ENCODE measurements at regions not wholly inside any gene's neighbourhood (a gene's known extent, or its start where the extent isn't known, plus 50 kb on each side); places are given as distances from the start of the nearest gene placed in this dataset.
"Not testable (repeated sequence)": the region's sequence is repeated elsewhere in the genome, so short reads cannot be mapped to it uniquely, and the experiment has no call there.

DNA sequence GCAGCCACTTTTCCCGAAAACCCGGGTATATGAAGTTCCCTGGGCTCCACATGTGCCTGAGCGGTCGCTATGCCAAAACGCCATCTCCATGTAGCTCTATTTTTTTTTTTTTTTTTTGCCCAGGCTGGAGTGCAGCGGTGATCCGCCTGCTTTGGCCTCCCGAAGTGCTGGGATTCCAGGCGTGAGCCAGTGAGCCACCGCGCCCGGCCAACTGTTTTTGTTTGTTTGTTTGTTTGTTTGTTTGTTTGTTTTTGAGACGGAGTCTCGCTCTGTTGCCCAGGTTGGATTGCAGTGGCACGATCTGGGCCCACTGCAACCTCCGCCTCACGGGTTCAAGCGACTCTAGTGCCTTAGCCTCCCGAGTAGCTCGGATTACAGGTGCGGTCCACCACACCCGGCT lies 237.5 kb upstream of the IRAK1BP1 start (continued):
- TF ChIP-seq, protein P1, sequence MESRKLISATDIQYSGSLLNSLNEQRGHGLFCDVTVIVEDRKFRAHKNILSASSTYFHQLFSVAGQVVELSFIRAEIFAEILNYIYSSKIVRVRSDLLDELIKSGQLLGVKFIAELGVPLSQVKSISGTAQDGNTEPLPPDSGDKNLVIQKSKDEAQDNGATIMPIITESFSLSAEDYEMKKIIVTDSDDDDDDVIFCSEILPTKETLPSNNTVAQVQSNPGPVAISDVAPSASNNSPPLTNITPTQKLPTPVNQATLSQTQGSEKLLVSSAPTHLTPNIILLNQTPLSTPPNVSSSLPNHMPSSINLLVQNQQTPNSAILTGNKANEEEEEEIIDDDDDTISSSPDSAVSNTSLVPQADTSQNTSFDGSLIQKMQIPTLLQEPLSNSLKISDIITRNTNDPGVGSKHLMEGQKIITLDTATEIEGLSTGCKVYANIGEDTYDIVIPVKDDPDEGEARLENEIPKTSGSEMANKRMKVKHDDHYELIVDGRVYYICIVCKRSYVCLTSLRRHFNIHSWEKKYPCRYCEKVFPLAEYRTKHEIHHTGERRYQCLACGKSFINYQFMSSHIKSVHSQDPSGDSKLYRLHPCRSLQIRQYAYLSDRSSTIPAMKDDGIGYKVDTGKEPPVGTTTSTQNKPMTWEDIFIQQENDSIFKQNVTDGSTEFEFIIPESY (IDR thresholded peaks at IDR 0.05) = no peak
- no peak for TF ChIP-seq RAD21 (IDR thresholded peaks at IDR 0.05)

DNA sequence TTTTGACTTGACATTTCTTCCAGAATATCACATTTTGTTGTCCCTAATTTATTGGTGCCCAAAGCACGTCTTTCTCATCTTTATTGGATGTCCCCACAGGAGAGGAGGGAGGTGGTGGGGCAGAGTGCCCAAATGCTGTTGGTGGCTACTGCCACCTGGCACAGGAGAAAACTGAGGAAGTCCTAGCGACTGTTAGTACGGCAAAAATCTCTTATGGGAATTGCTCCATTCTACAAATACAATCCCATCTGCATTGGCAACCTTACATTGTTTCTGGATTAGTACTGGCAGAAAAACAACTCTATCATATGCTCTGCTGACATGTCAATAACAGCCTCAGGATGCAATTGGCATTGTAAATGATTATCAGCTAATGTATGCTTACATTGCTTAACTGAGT lies 235.4 kb upstream of the IRAK1BP1 start:
- Histone ChIP-seq H3K27ac (ENCODE audit: low read depth in 1 of 2, low read length in 2 of 2) (no peak overlapping the region), H3K9ac (ENCODE audit: low read depth in 1 of 2, low read length in 2 of 2) (no peak overlapping the region), H3K4me1 (ENCODE audit: control insufficient read depth in 4 of 4, insufficient read depth in 4 of 4, low read length in 3 of 4) (peaks cover 0 to 4% (median 0%) of the 10 kb centered on the region in 4 donors), H3K27me3 (ENCODE audit: control insufficient read depth in 4 of 4, insufficient read depth in 4 of 4, low read length in 3 of 4) (no peaks in the 10 kb centered on the region), H3K9me3 (ENCODE audit: control insufficient read depth in 4 of 4, low read length in 3 of 4) (peaks cover 0 to 3% (median 0%) of the 10 kb centered on the region in 4 donors), H3K4me3 (ENCODE audit: low read depth in 1 of 3, low read length in 3 of 3) (no peak overlapping the region), H3K36me3 (ENCODE audit: control insufficient read depth in 4 of 4, insufficient read depth in 3 of 4, low read depth in 1 of 4, low read length in 3 of 4) (no peaks in the 10 kb centered on the region)
- no peak for DNase-seq (ENCODE audit: low spot score)
- WGBS = 86% methylated on average over 3 of the region's 3 CpGs
- TF ChIP-seq, protein P2, sequence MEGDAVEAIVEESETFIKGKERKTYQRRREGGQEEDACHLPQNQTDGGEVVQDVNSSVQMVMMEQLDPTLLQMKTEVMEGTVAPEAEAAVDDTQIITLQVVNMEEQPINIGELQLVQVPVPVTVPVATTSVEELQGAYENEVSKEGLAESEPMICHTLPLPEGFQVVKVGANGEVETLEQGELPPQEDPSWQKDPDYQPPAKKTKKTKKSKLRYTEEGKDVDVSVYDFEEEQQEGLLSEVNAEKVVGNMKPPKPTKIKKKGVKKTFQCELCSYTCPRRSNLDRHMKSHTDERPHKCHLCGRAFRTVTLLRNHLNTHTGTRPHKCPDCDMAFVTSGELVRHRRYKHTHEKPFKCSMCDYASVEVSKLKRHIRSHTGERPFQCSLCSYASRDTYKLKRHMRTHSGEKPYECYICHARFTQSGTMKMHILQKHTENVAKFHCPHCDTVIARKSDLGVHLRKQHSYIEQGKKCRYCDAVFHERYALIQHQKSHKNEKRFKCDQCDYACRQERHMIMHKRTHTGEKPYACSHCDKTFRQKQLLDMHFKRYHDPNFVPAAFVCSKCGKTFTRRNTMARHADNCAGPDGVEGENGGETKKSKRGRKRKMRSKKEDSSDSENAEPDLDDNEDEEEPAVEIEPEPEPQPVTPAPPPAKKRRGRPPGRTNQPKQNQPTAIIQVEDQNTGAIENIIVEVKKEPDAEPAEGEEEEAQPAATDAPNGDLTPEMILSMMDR (IDR thresholded peaks at IDR 0.05; ENCODE audit: low read depth, low read length, missing input control) = no peak
- TF ChIP-seq TAF1 (conservative IDR thresholded peaks at IDR 0.05) = no peak
- no peak for TF ChIP-seq GABPA (IDR thresholded peaks at IDR 0.05 in 1 of 2, conservative IDR thresholded peaks at IDR 0.05 in 1 of 2)

DNA sequence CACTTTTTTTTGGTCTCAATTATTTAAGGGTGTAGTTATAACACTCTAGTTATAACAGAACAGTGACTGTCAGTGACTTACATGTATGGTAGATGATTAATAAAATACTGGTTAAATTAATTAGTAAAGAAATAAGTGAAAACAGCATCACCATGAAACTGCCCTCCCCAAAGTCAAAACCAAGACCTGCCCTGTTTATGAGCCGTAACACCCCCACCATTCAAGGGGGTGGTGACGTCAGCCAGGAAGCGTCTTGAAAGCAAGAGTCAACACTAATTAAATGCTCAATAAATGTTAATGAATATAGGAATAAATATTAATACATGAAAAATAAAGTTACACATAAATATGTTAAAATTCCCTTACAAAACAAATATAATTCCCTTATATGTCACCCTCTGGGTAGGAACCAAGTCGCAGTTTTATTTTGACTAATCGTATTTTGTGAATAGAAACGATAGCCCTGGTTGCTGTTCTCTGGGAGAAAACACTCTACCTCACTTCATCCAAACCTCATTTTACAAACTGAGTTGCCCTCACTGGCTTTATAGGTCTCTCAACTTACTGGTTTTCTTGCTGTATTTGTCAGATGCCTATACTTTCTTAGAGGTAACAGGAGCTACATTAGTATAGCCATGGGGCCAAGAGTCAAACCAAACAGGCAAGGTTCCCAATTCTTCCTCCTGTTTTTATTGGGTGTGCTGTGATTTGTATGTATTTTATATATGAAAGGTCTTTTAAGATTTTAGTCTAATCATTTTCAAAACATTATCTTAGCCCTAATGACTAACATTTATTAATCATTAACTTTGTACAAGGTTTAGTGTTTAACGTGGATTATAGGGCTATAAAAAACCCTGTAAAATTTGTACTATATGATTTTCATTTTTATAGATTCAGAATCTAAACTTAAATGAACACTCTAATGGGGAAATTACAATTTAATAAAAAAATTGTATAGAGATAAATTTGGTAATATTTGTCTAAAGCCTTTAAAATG lies 227.9 kb upstream of the IRAK1BP1 start:
- no peak overlapping the region for H3K9ac ChIP-seq (ENCODE audit: low read depth in 1 of 2, low read length in 2 of 2)

DNA sequence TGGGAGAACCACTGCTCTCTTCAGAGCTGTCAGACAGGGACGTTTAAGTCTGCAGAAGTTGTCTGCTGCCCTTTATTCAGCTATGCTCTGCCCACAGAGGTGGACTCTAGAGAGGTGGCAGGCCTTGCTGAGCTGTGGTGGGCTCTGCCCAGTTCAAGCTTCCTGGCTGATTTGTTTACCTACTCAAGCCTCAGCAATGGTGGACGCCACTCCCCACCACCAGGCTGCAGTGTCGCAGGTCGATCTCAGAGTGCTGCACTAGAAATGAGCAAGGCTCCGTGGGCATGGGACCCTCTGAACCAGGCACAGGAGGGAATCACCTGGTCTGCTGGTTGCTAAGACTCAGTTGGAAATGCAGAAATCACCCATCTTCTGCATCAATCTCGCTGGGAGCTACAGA lies 223.4 kb upstream of the IRAK1BP1 start:
- not testable (repeated sequence) for H3K9me3 ChIP-seq (ENCODE audit: control insufficient read depth in 4 of 4, low read length in 3 of 4); H3K36me3 ChIP-seq (ENCODE audit: control insufficient read depth in 4 of 4, insufficient read depth in 3 of 4, low read depth in 1 of 4, low read length in 3 of 4); DNase-seq (ENCODE audit: low spot score); H3K9ac ChIP-seq (ENCODE audit: low read depth in 1 of 2, low read length in 2 of 2); H3K27me3 ChIP-seq (ENCODE audit: control insufficient read depth in 4 of 4, insufficient read depth in 4 of 4, low read length in 3 of 4); H3K27ac ChIP-seq (ENCODE audit: low read depth in 1 of 2, low read length in 2 of 2); H3K4me3 ChIP-seq (ENCODE audit: low read depth in 1 of 3, low read length in 3 of 3); H3K4me1 ChIP-seq (ENCODE audit: control insufficient read depth in 4 of 4, insufficient read depth in 4 of 4, low read length in 3 of 4)
- 85% methylated on average over 6 of the region's 6 CpGs for WGBS

More for the DNA sequence above, 227.9 kb upstream of the IRAK1BP1 start:
- WGBS = 78% methylated on average over 7 of the region's 7 CpGs
- Histone ChIP-seq H3K27ac (ENCODE audit: low read depth in 1 of 2, low read length in 2 of 2) (no peak overlapping the region), H3K4me1 (ENCODE audit: control insufficient read depth in 4 of 4, insufficient read depth in 4 of 4, low read length in 3 of 4) (no peaks in the 10 kb centered on the region), H3K27me3 (ENCODE audit: control insufficient read depth in 4 of 4, insufficient read depth in 4 of 4, low read length in 3 of 4) (no peaks in the 10 kb centered on the region), H3K36me3 (ENCODE audit: control insufficient read depth in 4 of 4, insufficient read depth in 3 of 4, low read depth in 1 of 4, low read length in 3 of 4) (no peaks in the 10 kb centered on the region), H3K4me3 (ENCODE audit: low read depth in 1 of 3, low read length in 3 of 3) (no peak overlapping the region), H3K9me3 (ENCODE audit: control insufficient read depth in 4 of 4, low read length in 3 of 4) (no peaks in the 10 kb centered on the region)
- TF ChIP-seq, protein P3, sequence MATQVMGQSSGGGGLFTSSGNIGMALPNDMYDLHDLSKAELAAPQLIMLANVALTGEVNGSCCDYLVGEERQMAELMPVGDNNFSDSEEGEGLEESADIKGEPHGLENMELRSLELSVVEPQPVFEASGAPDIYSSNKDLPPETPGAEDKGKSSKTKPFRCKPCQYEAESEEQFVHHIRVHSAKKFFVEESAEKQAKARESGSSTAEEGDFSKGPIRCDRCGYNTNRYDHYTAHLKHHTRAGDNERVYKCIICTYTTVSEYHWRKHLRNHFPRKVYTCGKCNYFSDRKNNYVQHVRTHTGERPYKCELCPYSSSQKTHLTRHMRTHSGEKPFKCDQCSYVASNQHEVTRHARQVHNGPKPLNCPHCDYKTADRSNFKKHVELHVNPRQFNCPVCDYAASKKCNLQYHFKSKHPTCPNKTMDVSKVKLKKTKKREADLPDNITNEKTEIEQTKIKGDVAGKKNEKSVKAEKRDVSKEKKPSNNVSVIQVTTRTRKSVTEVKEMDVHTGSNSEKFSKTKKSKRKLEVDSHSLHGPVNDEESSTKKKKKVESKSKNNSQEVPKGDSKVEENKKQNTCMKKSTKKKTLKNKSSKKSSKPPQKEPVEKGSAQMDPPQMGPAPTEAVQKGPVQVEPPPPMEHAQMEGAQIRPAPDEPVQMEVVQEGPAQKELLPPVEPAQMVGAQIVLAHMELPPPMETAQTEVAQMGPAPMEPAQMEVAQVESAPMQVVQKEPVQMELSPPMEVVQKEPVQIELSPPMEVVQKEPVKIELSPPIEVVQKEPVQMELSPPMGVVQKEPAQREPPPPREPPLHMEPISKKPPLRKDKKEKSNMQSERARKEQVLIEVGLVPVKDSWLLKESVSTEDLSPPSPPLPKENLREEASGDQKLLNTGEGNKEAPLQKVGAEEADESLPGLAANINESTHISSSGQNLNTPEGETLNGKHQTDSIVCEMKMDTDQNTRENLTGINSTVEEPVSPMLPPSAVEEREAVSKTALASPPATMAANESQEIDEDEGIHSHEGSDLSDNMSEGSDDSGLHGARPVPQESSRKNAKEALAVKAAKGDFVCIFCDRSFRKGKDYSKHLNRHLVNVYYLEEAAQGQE (IDR thresholded peaks at IDR 0.05) = no peak
- no peak for TF ChIP-seq RAD21 (IDR thresholded peaks at IDR 0.05)
- no peak for TF ChIP-seq JUND (IDR thresholded peaks at IDR 0.05)
- no peak for DNase-seq (ENCODE audit: low spot score)

DNA sequence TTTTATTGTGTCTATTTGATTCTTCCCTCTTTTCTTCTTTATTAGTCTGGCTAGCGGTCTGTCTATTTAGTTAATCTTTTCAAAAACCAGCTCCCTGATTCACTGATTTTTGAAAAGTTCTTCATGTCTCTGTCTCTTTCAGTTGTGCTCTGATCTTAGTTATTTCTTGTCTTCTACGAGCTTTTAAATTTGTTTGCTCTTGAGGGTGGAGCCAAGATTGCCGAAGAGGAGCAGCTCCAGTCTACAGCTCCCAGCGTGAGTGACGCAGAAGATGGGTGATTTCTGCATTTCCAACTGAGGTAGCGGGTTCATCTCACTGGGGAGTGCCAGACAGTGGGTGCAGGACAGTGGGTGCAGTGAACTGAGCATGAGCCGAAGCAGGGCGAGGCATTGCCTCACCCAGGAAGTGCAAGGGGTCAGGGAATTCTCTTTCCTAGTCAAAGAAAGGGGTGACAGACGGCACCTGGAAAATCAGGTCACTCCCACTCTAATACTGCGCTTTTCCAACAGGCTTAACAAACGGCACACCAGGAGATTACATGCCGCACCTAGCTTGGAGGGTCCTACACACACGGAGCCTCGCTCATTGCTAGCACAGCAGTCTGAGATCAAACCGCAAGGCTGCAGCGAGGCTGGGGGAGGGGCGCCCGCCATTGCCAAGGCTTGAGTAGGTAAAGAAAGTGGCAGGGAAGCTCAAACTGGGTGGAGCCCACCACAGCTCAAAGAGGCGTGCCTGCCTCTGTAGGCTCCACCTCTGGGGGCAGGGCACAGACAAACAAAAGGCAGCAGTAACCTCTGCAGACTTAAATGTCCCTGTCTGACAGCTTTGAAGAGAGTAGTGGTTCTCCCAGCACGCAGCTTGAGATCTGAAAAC lies 220.6 kb upstream of the IRAK1BP1 start:
- not testable (repeated sequence) for H3K4me3 ChIP-seq (ENCODE audit: low read depth in 1 of 3, low read length in 3 of 3); DNase-seq (ENCODE audit: low spot score); H3K4me1 ChIP-seq (ENCODE audit: control insufficient read depth in 4 of 4, insufficient read depth in 4 of 4, low read length in 3 of 4); H3K27me3 ChIP-seq (ENCODE audit: control insufficient read depth in 4 of 4, insufficient read depth in 4 of 4, low read length in 3 of 4); H3K36me3 ChIP-seq (ENCODE audit: control insufficient read depth in 4 of 4, insufficient read depth in 3 of 4, low read depth in 1 of 4, low read length in 3 of 4); H3K9ac ChIP-seq (ENCODE audit: low read depth in 1 of 2, low read length in 2 of 2); H3K9me3 ChIP-seq (ENCODE audit: control insufficient read depth in 4 of 4, low read length in 3 of 4); H3K27ac ChIP-seq (ENCODE audit: low read depth in 1 of 2, low read length in 2 of 2)
- WGBS = 76% methylated on average over 20 of the region's 20 CpGs
